Activated CD8-positive, alpha-beta T cell treated with anti-CD3 and anti-CD28 coated beads, Interleukin-2, amount 10 ng/mL, durations not matched to agents 7 days and 5 days (primary cell): ENCODE measurements at regions not wholly inside any gene's neighbourhood (a gene's known extent, or its start where the extent isn't known, plus 50 kb on each side); places are given as distances from the start of the nearest gene placed in this dataset.

Experiments used
- ATAC-seq: fragments of 150-1000 bp; cut with Tn5 transposase; one replicate; pipeline ENCODE4 v1.10.0; 2021; ENCODE audit warnings: moderate library complexity
- CTCF ChIA-PET: fragments of 350-600 bp; sonication (Branson Sonifier 250); formaldehyde crosslinking; loops from one replicate; lab custom pipeline; 2021; ENCODE audit warnings: antibody characterized with exemption; lab: Charles Lee
- POLR2A ChIA-PET: fragments of 350-600 bp; sonication (Branson Sonifier 250); formaldehyde crosslinking; loops from one replicate; lab custom pipeline; 2021; ENCODE audit warnings: antibody characterized with exemption; lab: Charles Lee
- DNase-seq: peaks from one replicate; pipeline ENCODE4 v3.0.0-alpha.2; 2020
- H3K27ac Mint-ChIP-seq: one replicate; pipeline ENCODE4 v1.8.0; 2021; ENCODE audit warnings: mild to moderate bottlenecking, mixed read lengths
- H3K27me3 Mint-ChIP-seq: one replicate; pipeline ENCODE4 v1.8.0; 2021; ENCODE audit warnings: low read depth, mixed read lengths
- H3K36me3 Mint-ChIP-seq: one replicate; pipeline ENCODE4 v1.8.0; 2021; ENCODE audit warnings: low read depth, mixed read lengths
- H3K4me1 Mint-ChIP-seq: one replicate; pipeline ENCODE4 v1.8.0; 2021; ENCODE audit warnings: low read depth, mixed read lengths
- H3K4me3 Mint-ChIP-seq: one replicate; pipeline ENCODE4 v1.8.0; 2021; ENCODE audit warnings: mild to moderate bottlenecking, mixed read lengths
- H3K9me3 Mint-ChIP-seq: one replicate; pipeline ENCODE4 v1.8.0; 2022; ENCODE audit warnings: mixed read lengths; ENCODE audit not compliant: insufficient read depth

DNA sequence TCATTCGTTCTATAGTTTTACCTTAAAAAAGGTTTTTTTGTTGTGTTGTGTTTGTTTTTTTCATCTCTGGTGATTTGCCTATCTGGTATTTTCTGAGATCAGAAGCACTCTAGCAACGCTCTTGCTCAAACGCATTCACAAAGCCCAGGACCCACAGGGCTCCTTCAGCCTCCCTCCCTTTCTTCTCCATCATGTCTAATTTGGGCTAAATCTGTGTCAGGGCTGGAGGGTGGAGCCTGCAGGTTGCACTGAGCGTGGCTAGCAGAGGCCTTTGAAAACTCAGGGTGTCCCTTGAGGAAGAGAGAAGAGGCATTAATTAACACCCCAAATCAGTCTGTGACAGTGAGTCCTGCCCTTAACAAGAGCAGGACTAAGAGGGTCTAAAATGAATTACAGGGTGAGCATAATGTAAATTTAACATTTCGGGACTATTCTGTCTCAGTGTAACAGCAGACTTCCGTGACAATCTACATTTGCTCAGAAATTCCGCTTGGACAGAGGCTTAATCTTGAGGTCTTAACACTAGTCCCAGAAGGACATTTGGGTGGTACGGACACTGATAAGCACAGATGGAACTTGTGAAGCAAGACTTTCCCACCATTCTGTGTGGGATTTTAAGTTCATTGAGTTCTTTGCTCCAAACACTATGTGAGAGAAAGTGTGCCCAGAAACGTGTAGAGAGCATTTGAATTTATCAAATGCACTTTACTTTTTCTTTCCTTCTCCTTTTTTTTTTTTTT, 174.4 kb upstream of the APCDD1 start:
- ATAC-seq (no peak), DNase-seq (no peak)
- no peaks in the 10 kb centered on the region for H3K27me3 Mint-ChIP-seq
- H3K36me3 Mint-ChIP-seq: no peaks in the 10 kb centered on the region
- H3K4me3 Mint-ChIP-seq: no peak overlapping the region
- H3K9me3 Mint-ChIP-seq: no peaks in the 10 kb centered on the region
- peaks cover 9% of the 10 kb centered on the region for H3K4me1 Mint-ChIP-seq
- no peak overlapping the region for H3K27ac Mint-ChIP-seq
- ChIA-PET POLR2A (no interaction called here), CTCF (no interaction called here)

DNA sequence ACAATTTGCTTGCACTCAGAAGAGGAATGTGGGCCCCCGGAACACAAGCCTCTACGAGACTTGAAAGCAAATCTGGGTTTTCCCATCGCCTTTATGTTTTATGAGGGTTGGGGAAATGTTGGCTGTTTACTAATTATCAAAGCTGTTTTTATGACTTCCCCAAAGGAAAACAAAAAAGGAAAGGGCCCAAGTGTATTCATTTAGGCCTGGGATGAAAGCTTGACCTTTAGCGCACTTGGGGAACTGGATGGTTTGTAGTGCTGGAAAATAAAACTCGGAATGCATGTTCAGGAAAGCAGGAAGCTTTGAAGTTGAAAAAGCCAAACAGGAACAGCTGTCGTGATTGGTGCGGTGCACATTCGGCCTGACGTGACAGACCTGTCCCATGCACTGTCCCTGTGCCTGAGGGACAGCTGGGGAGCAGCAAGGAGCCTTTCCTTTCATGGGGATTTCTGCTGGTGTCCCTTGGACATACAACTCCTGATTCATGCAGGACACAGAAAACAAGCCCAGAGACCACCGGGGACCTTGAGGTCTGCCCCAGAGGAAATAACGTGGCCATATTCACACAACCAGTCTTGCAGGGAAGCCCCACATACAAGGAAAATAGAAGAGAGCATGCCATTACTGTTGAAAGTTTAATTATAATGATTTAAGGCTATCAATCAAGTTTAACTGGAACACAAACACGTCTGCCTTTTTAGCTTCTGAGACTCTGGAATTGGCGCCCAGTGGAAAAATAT, 169.7 kb upstream of the APCDD1 start:
- no peak overlapping the region for H3K4me3 Mint-ChIP-seq
- CTCF ChIA-PET: no interaction called here
- POLR2A ChIA-PET: no interaction called here
- no peaks in the 10 kb centered on the region for H3K36me3 Mint-ChIP-seq
- H3K9me3 Mint-ChIP-seq: peaks cover 6% of the 10 kb centered on the region
- no peak overlapping the region for H3K27ac Mint-ChIP-seq
- H3K27me3 Mint-ChIP-seq: no peaks in the 10 kb centered on the region
- ATAC-seq (no peak), DNase-seq (no peak)
- peaks cover 3% of the 10 kb centered on the region for H3K4me1 Mint-ChIP-seq

DNA sequence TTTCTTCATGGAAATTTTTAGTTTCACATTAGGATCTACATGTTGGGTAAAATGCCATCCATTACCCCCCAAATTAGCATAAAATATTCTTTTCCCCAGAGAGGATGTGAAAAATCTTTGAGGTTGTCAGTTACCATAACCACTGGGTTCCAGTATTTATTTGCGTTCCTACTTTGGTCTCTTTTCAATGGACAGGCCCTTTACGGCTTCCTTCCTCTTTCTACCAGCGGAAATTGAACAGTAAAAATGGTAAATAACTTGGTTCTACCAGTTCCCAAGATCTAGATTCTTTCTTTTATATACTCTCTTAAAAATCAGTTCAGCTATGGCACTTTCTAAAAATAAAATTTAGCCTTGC, 169.2 kb upstream of the APCDD1 start:
- CTCF ChIA-PET: no interaction called here
- H3K27me3 Mint-ChIP-seq: no peaks in the 10 kb centered on the region
- no peak overlapping the region for H3K27ac Mint-ChIP-seq
- ATAC-seq (no peak), DNase-seq (no peak)
- no peaks in the 10 kb centered on the region for H3K36me3 Mint-ChIP-seq
- H3K4me3 Mint-ChIP-seq: no peak overlapping the region
- no peaks in the 10 kb centered on the region for H3K4me1 Mint-ChIP-seq
- peaks cover 6% of the 10 kb centered on the region for H3K9me3 Mint-ChIP-seq
- POLR2A ChIA-PET: no interaction called here

DNA sequence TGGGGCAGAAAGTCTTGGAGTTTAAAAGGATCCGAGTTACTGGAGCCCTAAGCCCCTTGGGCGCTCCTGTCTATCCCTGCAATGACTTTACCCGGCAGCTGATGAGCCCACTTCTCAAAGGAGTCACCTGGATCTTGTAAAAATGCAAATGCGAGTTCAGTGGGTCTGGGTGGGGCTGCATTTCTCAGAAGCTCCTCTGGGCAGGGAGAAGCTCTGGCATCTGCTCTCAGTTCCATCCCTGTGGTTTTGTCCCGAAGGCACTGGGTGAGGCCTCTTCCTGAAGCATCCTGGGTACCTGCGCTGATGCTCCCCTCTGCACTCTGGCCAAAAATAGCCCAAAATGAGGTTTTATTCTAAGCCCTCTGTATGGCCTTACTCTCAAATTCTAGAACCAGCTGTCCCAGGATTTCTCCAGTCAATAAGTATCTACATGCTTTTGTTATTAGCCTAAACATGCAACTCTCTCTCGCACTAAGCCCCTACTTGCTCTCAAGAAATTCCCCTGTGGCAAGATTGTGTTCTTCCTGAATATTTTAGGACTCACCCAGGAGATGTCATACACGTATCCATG, 167.8 kb upstream of the APCDD1 start:
- peaks cover 6% of the 10 kb centered on the region for H3K9me3 Mint-ChIP-seq
- CTCF ChIA-PET: interaction anchor here (0.7 kb wide), 1 partner anchor 239 kb away, joined by 3 read pairs; the partner anchor contains the start of gene NAPG
- DNase-seq (no peak), ATAC-seq (no peak)
- H3K4me1 Mint-ChIP-seq: no peaks in the 10 kb centered on the region
- H3K27me3 Mint-ChIP-seq: no peaks in the 10 kb centered on the region
- no peak overlapping the region for H3K27ac Mint-ChIP-seq
- no peak overlapping the region for H3K4me3 Mint-ChIP-seq
- H3K36me3 Mint-ChIP-seq: no peaks in the 10 kb centered on the region
- POLR2A ChIA-PET: no interaction called here

DNA sequence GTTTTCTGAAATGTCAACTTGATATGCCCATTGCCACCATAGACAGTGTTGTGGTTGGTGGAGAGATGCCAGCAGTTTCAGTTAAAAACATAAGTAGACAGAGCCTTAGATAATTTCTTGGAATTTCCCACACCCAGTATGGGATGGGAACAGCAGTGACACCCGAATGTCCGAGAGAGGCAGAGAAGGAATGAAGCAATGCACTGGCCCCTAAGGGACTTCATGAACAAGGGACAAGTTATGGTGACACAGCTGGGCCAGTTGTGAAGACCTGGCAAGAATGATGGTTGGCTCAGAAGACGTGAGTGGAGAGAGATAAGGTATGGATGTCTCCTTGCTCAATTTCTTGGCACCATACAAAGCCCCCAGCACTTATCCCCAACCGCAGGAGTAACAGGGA, 165.2 kb upstream of the APCDD1 start:
- no peaks in the 10 kb centered on the region for H3K4me1 Mint-ChIP-seq
- H3K27me3 Mint-ChIP-seq: no peaks in the 10 kb centered on the region
- no peak overlapping the region for H3K27ac Mint-ChIP-seq
- DNase-seq (no peak), ATAC-seq (no peak)
- CTCF ChIA-PET: no interaction called here
- H3K4me3 Mint-ChIP-seq: no peak overlapping the region
- peaks cover 6% of the 10 kb centered on the region for H3K9me3 Mint-ChIP-seq
- H3K36me3 Mint-ChIP-seq: no peaks in the 10 kb centered on the region
- POLR2A ChIA-PET: no interaction called here

DNA sequence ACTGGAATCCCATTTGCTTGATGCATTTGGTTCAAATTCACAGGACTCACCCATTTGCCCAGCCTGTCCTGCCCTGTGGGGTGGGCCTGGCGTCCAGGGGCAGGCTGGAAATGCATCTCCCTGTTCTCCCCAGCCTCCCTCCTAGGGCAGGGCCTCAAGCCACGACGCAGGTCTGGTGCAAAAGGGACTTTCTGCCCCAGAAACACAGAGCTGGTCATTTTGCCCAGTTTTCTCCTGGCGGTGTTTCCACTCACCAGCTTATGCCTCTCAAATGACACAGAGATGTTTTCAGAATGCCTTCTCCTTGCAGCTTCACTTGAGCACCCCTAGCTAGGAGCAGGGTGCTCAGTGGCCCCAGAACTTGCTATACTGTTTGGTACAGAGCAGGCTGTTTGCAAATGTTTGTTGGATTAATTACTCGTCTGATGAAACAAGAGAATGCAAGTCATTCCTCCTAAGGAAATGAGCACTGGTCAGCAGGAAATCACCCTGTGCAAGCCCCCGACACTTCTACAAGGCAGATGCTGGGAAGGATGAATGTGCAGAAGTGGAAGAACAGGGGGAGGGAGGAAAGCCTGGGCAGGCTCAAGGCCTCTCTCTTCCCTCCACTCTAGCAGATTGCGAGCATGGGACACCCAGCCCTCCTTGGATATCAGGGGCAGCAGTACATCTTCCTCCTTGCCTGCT, 164.3 kb upstream of the APCDD1 start:
- CTCF ChIA-PET: no interaction called here
- no peak overlapping the region for H3K4me3 Mint-ChIP-seq
- DNase-seq (no peak), ATAC-seq (no peak)
- no peaks in the 10 kb centered on the region for H3K4me1 Mint-ChIP-seq
- POLR2A ChIA-PET: no interaction called here
- H3K27me3 Mint-ChIP-seq: no peaks in the 10 kb centered on the region
- no peaks in the 10 kb centered on the region for H3K36me3 Mint-ChIP-seq
- peaks cover 6% of the 10 kb centered on the region for H3K9me3 Mint-ChIP-seq
- no peak overlapping the region for H3K27ac Mint-ChIP-seq

DNA sequence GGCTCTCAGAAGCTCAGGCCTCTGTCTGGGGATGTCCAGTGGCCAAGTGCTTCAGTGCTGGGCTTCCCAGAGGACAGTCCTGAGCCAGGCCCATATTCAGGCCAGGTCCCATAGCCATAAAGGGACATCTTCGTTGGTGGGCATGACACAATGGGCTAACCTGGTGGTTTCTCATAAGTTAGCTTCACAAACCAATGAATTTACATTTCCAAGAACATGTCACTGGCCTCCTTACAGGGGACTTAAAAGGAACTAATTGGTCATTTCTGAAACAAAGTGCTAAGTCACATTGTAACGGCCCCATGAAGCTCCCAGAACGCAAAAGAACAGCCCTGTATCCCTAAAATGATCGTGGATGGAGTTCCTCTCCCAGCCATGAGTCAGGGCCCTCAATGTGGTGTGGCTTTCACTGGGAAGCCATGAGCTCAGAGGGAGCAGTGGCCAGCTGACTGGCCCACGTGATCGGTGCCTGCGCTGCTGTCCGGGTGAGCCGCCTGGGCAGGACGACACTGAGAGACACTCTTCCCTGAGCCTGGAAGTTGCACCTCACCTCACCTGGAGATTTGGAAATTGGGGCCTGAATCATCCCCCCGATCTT, 163.7 kb upstream of the APCDD1 start:
- CTCF ChIA-PET: interaction anchor here (0.7 kb wide), 1 partner anchor 897 kb away, joined by 3 read pairs; no protein-coding TSS in a partner anchor
- Mint-ChIP-seq H3K27ac (no peak overlapping the region), H3K4me3 (no peak overlapping the region), H3K27me3 (no peaks in the 10 kb centered on the region), H3K9me3 (peaks cover 6% of the 10 kb centered on the region), H3K36me3 (no peaks in the 10 kb centered on the region), H3K4me1 (no peaks in the 10 kb centered on the region)
- ATAC-seq (no peak), DNase-seq (no peak)
- POLR2A ChIA-PET: no interaction called here

DNA sequence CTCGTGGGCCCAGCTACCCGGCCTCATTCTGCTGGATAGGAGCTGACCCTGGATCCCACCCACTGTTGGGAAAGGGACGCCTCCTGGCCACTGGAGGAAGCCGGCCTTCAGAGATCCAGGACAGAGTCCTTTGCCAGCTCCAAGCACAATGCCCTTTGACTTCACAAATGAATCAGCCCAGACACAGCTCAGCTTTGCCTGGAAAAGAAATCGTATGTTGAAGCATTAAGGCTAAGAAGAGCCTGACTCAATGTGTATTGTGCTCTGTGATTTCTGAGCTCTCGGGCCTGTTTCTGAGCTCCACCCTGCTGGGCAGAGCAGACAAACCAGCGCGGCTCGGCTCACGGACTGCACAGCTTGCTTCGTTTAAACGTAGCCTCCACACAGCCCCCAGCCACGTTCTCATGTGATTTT, 162.9 kb upstream of the APCDD1 start:
- no peaks in the 10 kb centered on the region for H3K4me1 Mint-ChIP-seq
- no peak overlapping the region for H3K27ac Mint-ChIP-seq
- no peak overlapping the region for H3K4me3 Mint-ChIP-seq
- CTCF ChIA-PET: interaction anchor here (0.7 kb wide), 1 partner anchor 898 kb away, joined by 3 read pairs; no protein-coding TSS in a partner anchor
- ATAC-seq (no peak), DNase-seq (no peak)
- POLR2A ChIA-PET: no interaction called here
- no peaks in the 10 kb centered on the region for H3K36me3 Mint-ChIP-seq
- H3K9me3 Mint-ChIP-seq: peaks cover 6% of the 10 kb centered on the region
- no peaks in the 10 kb centered on the region for H3K27me3 Mint-ChIP-seq

DNA sequence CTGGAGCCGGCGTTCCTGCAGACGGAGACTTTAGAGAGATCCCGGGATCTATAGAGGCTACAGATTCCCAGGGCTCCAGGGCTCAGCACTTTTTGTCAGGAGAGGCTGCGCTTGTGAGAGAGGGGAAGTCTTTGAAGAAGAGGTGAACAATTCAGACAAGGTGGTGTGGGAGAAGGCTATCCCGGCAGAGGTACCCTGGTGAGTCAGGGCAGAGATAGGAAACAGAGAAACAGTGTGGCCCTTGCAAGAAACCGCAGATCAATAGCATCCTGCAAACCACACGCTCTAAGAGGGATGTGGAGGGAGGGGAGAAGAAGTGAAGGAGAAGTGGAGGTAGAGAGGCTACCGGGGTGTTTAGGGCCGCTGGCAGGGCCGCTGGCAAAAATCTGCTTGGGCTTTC, 160.5 kb upstream of the APCDD1 start:
- no peak overlapping the region for H3K4me3 Mint-ChIP-seq
- ChIA-PET POLR2A (no interaction called here), CTCF (no interaction called here)
- H3K36me3 Mint-ChIP-seq: no peaks in the 10 kb centered on the region
- DNase-seq (no peak), ATAC-seq (no peak)
- no peaks in the 10 kb centered on the region for H3K27me3 Mint-ChIP-seq
- peaks cover 2% of the 10 kb centered on the region for H3K9me3 Mint-ChIP-seq
- H3K4me1 Mint-ChIP-seq: no peaks in the 10 kb centered on the region
- H3K27ac Mint-ChIP-seq: no peak overlapping the region

DNA sequence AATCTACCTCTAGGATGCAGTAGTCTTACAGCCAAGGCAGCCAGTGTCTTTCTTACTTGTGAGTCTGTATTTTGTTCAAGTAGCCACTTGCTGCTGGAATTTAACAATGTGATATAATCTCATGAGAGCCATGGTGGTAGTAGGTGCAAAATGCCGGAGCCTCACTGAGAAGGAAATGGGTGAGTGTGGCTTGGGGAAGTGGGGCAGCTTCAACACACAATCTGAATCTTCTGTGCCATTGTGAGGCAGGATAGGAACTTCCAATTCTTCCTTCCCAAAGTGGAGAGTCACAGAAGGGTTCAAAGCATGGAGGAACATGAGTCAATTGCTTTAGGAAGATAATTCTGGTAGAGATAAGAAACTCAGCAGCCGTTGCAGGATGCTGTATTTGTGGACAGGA, 158.7 kb upstream of the APCDD1 start:
- Mint-ChIP-seq H3K9me3 (no peaks in the 10 kb centered on the region), H3K36me3 (no peaks in the 10 kb centered on the region), H3K4me3 (no peak overlapping the region), H3K4me1 (no peaks in the 10 kb centered on the region), H3K27me3 (no peaks in the 10 kb centered on the region), H3K27ac (no peak overlapping the region)
- DNase-seq: no peak
- ATAC-seq: no peak
- CTCF ChIA-PET: no interaction called here
- POLR2A ChIA-PET: no interaction called here

DNA sequence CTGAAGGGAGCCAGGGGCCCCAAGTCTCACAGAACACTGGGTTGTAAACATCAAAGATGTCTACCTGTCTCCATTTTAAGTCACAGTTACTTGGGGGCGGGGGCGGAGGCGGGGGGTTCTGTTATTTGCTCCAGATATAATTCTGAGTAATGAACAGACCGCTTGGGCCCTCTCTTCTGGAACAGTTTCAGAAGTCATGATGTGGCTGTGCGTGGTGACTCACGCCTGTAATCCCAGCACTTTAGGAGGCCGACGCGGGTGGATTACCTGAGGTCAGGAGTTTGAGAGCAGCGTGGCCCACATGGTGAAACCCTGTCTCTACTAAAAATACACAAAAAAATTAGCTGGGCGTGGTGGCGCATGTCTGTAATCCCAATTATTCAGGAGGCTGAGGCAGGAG, 157.9 kb upstream of the APCDD1 start:
- CTCF ChIA-PET: no interaction called here
- no peak for DNase-seq
- Mint-ChIP-seq H3K9me3 (no peaks in the 10 kb centered on the region), H3K27me3 (no peaks in the 10 kb centered on the region), H3K4me1 (no peaks in the 10 kb centered on the region), H3K36me3 (no peaks in the 10 kb centered on the region), H3K27ac (no peak overlapping the region), H3K4me3 (no peak overlapping the region)
- ATAC-seq: no peak
- POLR2A ChIA-PET: no interaction called here
